ENCODE measurements at regions not wholly inside any gene's neighbourhood (a gene's known extent, or its start where the extent isn't known, plus 50 kb on each side); places are given as distances from the start of the nearest gene placed in this dataset.
"Not testable (repeated sequence)": the region's sequence is repeated elsewhere in the genome, so short reads cannot be mapped to it uniquely, and the experiment has no call there.

DNA sequence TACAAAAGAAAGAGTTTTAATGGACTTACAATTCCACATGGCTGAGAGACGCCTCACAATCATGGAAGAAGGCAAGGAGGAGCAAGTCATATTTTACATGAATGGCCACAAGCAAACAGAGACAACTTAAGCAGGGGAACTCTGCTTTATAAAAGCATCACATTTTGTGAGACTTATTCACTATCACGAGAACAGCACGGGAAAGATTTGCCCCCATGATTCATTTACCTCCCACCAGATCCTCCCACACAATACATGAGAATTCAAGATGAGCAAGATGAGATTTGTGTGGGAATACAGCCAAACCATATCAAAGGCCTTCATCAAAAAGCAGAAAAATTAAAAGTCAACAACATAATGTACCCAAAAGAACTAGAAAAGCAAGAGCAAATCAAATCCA lies 111.0 kb upstream of the RPRM start:
- Mint-ChIP-seq H3K36me3 (no peaks in the 10 kb centered on the region), H3K4me1 (no peaks in the 10 kb centered on the region), H3K27ac (no peak overlapping the region), H3K4me3 (no peak overlapping the region), H3K9me3 (peaks cover 24% of the 10 kb centered on the region)
- DNase-seq (ENCODE audit: low spot score in 2 of 2) (no peak), ATAC-seq (no peak)

GRCh38 chr2:153593086-153593485 lies 114.5 kb upstream of the RPRM start:
- ATAC-seq; H3K4me1 Mint-ChIP-seq; DNase-seq (ENCODE audit: low spot score in 2 of 2); H3K27ac Mint-ChIP-seq; H3K36me3 Mint-ChIP-seq; H3K4me3 Mint-ChIP-seq: not testable (repeated sequence)
- H3K9me3 Mint-ChIP-seq = peaks cover 16% of the 10 kb centered on the region

DNA sequence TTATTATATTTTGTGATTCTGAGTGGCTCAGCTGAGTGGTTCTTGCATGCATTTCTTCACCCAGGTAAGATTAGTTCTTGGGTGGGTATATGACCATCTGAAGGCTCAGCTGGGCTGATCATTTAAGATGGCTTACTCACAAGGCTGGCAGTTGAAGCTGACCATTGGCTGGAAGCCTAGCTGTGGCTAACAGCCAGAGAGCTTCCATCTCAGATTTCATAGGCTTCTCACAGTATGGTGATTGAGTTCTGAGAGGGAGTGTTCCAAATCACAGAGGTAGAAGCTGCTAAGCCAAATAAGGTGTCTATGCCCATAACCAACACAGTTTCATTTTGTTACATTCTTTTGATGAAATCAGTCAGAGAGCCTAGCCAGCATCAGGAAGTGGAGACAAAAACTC lies 117.4 kb upstream of the RPRM start:
- no peaks in the 10 kb centered on the region for H3K36me3 Mint-ChIP-seq
- no peaks in the 10 kb centered on the region for H3K4me1 Mint-ChIP-seq
- ATAC-seq (no peak), DNase-seq (ENCODE audit: low spot score in 2 of 2) (no peak)
- H3K9me3 Mint-ChIP-seq = peaks cover 14% of the 10 kb centered on the region
- H3K27ac Mint-ChIP-seq = no peak overlapping the region
- no peak overlapping the region for H3K4me3 Mint-ChIP-seq

DNA sequence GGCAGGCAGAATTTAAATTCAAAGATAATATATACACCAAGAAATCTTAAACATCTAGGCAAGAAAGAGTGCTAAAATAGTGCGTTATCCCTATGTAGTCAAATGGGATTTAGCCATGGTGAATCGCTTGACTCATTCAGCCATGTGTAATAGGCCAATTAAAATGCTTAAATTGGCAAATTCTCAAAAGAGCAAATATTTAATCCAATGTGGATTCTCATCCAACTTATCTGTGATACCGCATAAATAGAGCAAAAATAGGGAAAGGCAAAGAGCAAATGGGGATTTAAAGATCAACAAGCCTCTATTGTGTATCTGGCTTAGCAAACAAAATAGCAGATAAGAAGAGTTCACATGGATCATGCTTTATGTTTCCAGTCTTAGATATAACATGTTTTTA lies 123.2 kb upstream of the RPRM start:
- Mint-ChIP-seq H3K27ac (no peak overlapping the region), H3K36me3 (no peaks in the 10 kb centered on the region), H3K4me1 (no peaks in the 10 kb centered on the region), H3K4me3 (no peak overlapping the region), H3K9me3 (peaks cover 14% of the 10 kb centered on the region)
- DNase-seq (ENCODE audit: low spot score in 2 of 2) (no peak), ATAC-seq (no peak)

- no peak overlapping the region for H3K4me3 Mint-ChIP-seq
- no peaks in the 10 kb centered on the region for H3K36me3 Mint-ChIP-seq
- no peak for DNase-seq (ENCODE audit: low spot score in 2 of 2)
- no peak overlapping the region for H3K27ac Mint-ChIP-seq
- no peak for ATAC-seq
- no peaks in the 10 kb centered on the region for H3K4me1 Mint-ChIP-seq
- peaks cover 11% of the 10 kb centered on the region for H3K9me3 Mint-ChIP-seq
These were observed 125.6 kb upstream of the RPRM start for GRCh38 chr2:153604133-153604532.

DNA sequence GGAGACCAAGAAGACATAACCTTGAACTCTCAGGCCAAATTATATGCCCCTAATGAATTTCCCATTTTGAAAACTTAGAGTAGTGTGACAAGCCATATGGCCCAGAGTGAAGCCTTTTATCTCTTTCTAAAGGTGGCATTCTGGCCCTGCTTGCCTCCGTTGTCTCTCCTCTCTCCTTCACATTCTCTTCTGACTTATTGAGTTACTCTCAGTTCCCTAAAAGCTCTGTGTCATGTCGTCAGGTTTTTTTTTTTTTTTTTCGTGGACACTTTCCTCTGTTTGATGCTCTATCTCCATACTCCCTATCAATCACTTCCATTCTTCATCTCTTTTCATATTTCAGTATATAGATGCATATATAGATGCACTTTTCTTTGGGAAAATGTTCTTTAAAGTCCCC lies 128.1 kb upstream of the RPRM start:
- no peak for ATAC-seq
- Mint-ChIP-seq H3K4me3 (no peak overlapping the region), H3K27ac (no peak overlapping the region)

DNA sequence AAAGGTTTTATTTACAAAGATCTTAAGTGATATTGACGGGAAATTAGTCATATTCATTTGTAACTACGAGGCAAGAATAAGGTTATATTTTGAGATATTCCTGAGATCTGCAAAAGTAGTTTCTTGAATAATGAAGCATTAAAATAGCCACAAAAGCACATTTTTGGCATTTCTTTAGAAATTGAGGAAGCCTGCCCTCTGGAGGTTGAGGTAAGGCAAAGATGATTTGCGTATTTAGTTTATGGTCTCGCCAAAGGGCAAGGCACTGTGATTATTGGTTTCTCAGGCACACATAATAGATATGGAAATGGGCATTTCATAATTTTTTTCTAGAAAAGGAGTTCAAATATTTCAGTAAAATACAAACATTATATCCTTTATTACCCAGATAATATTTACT lies 143.7 kb upstream of the RPRM start:
- ATAC-seq = no peak
- peaks cover 15% of the 10 kb centered on the region for H3K9me3 Mint-ChIP-seq
- no peak for DNase-seq (ENCODE audit: low spot score in 2 of 2)
- no peaks in the 10 kb centered on the region for H3K36me3 Mint-ChIP-seq
- H3K4me1 Mint-ChIP-seq = no peaks in the 10 kb centered on the region
- H3K27ac Mint-ChIP-seq = no peak overlapping the region
- no peak overlapping the region for H3K4me3 Mint-ChIP-seq

More for the DNA sequence above, 128.1 kb upstream of the RPRM start:
- Mint-ChIP-seq H3K36me3 (no peaks in the 10 kb centered on the region), H3K4me1 (no peaks in the 10 kb centered on the region), H3K9me3 (peaks cover 14% of the 10 kb centered on the region)
- no peak for DNase-seq (ENCODE audit: low spot score in 2 of 2)

GRCh38 chr2:153623020-153623419 lies 144.5 kb upstream of the RPRM start:
- Mint-ChIP-seq H3K4me3 (no peak overlapping the region), H3K36me3 (no peaks in the 10 kb centered on the region), H3K4me1 (no peaks in the 10 kb centered on the region), H3K27ac (no peak overlapping the region), H3K9me3 (peaks cover 15% of the 10 kb centered on the region)
- no peak for DNase-seq (ENCODE audit: low spot score in 2 of 2)
- no peak for ATAC-seq

GRCh38 chr2:153626676-153627075 lies 148.1 kb upstream of the RPRM start:
- Mint-ChIP-seq H3K9me3 (no peaks in the 10 kb centered on the region), H3K4me3 (no peak overlapping the region), H3K4me1 (no peaks in the 10 kb centered on the region), H3K27ac (no peak overlapping the region), H3K36me3 (no peaks in the 10 kb centered on the region)
- ATAC-seq (no peak), DNase-seq (ENCODE audit: low spot score in 2 of 2) (no peak)

DNA sequence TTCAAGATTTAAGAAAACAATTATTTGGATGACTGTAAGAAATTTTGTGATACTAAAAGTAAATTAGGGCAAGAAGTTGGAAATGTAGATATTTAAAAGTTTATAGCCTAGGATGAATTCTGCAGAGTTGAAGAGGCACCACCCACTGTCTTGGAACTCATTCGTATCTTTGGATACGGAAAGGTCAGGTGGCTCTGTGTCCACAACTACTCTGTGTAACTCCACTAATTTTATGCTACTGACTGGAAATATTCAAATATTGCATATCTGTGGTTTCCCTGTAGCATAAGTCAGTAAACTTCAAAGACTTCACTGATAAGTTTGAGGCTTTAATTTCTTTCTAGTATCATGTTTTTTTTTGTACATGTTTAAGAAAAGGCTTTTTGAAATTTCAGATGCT lies 156.9 kb upstream of the RPRM start:
- DNase-seq (ENCODE audit: low spot score in 2 of 2) (no peak), ATAC-seq (no peak)
- H3K27ac Mint-ChIP-seq = no peak overlapping the region
- H3K4me1 Mint-ChIP-seq = no peaks in the 10 kb centered on the region
- no peak overlapping the region for H3K4me3 Mint-ChIP-seq
- no peaks in the 10 kb centered on the region for H3K36me3 Mint-ChIP-seq
- peaks cover 15% of the 10 kb centered on the region for H3K9me3 Mint-ChIP-seq

GRCh38 chr2:153641046-153641445 lies 162.5 kb upstream of the RPRM start:
- H3K4me3 Mint-ChIP-seq = no peak overlapping the region
- no peaks in the 10 kb centered on the region for H3K4me1 Mint-ChIP-seq
- ATAC-seq = no peak
- DNase-seq (ENCODE audit: low spot score in 2 of 2) = no peak
- no peak overlapping the region for H3K27ac Mint-ChIP-seq
- H3K9me3 Mint-ChIP-seq = peaks cover 15% of the 10 kb centered on the region
- no peaks in the 10 kb centered on the region for H3K36me3 Mint-ChIP-seq

- no peaks in the 10 kb centered on the region for H3K4me1 Mint-ChIP-seq
These were observed 166.4 kb upstream of the RPRM start for GRCh38 chr2:153644955-153645354.

DNA sequence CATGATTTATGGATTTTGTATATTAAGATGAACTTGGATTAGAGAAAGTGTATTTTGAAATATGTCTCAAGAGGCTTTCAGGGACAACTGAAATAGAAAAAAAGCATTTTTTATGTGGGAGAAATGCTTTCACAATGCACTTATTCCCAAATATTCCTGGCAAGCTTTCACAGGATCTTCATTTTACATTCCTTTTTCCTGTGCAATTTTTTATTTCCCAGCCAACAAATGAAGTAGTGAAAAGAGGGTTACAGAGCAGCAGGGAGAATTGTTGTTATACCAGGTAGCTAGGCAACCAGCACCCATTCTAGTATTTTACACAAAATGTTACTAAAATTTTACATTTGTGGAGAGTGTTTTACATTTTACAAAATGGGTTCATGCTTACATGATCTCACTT lies 167.0 kb upstream of the RPRM start:
- no peak for ATAC-seq
- H3K27ac Mint-ChIP-seq = no peak overlapping the region
- H3K4me3 Mint-ChIP-seq = no peak overlapping the region
- H3K4me1 Mint-ChIP-seq = no peaks in the 10 kb centered on the region
- no peaks in the 10 kb centered on the region for H3K36me3 Mint-ChIP-seq
- DNase-seq (ENCODE audit: low spot score in 2 of 2) = no peak
- H3K9me3 Mint-ChIP-seq = no peaks in the 10 kb centered on the region

More at GRCh38 chr2:153644955-153645354, 166.4 kb upstream of the RPRM start:
- peaks cover 3% of the 10 kb centered on the region for H3K9me3 Mint-ChIP-seq
- H3K27ac Mint-ChIP-seq = no peak overlapping the region
- H3K4me3 Mint-ChIP-seq = no peak overlapping the region
- no peaks in the 10 kb centered on the region for H3K36me3 Mint-ChIP-seq
- ATAC-seq (no peak), DNase-seq (ENCODE audit: low spot score in 2 of 2) (no peak)

DNA sequence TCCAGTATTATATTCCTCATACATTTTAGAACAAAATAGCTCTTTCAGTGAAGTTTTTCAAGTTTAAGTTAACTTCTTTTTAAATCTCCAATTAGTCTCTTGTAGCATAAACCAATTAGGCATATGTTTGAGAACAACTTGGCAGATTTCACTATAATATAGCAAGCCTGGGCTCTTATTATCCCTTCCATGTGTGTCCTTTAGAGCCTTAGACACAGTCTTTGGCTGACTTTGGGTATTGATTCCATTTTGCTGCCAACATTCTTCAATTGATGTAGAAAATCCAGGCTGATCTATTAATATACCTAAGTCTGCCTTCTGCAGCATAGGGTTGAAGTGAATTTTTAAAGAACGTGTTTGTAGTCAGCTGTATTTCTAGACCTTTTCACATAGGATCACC lies 179.1 kb upstream of the RPRM start:
- no peak for DNase-seq (ENCODE audit: low spot score in 2 of 2)
- no peaks in the 10 kb centered on the region for H3K4me1 Mint-ChIP-seq
- no peak overlapping the region for H3K4me3 Mint-ChIP-seq
- ATAC-seq = no peak
- H3K9me3 Mint-ChIP-seq = peaks cover 12% of the 10 kb centered on the region
- H3K27ac Mint-ChIP-seq = no peak overlapping the region
- no peaks in the 10 kb centered on the region for H3K36me3 Mint-ChIP-seq

- no peak for ATAC-seq
- no peaks in the 10 kb centered on the region for H3K36me3 Mint-ChIP-seq
- no peak overlapping the region for H3K27ac Mint-ChIP-seq
- DNase-seq (ENCODE audit: low spot score in 2 of 2) = no peak
- no peak overlapping the region for H3K4me3 Mint-ChIP-seq
- no peaks in the 10 kb centered on the region for H3K4me1 Mint-ChIP-seq
- peaks cover 11% of the 10 kb centered on the region for H3K9me3 Mint-ChIP-seq
These were observed 183.2 kb upstream of the RPRM start for GRCh38 chr2:153661801-153662200.

DNA sequence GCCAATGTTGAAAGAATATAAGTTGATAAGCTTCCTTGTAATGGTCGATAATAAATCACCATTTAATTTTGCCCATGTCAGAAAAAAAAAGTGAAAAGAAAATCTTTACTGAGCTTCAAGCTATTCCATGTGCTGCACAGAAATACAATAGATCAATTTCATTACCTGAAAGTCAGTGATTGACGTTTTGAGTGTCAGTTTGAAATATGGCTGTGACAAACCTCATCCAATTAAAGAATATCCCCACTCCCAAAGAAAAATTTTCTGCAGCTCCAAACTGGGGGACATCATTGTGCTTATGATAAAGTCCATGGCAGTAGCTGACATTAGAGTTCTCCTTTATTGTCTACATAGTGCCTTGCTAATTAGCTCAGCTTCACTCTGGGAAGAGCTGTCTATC lies 184.8 kb upstream of the RPRM start:
- Mint-ChIP-seq H3K9me3 (peaks cover 10% of the 10 kb centered on the region), H3K4me3 (no peak overlapping the region), H3K4me1 (no peaks in the 10 kb centered on the region), H3K27ac (no peak overlapping the region), H3K36me3 (no peaks in the 10 kb centered on the region)
- DNase-seq (ENCODE audit: low spot score in 2 of 2) = no peak
- ATAC-seq = no peak

DNA sequence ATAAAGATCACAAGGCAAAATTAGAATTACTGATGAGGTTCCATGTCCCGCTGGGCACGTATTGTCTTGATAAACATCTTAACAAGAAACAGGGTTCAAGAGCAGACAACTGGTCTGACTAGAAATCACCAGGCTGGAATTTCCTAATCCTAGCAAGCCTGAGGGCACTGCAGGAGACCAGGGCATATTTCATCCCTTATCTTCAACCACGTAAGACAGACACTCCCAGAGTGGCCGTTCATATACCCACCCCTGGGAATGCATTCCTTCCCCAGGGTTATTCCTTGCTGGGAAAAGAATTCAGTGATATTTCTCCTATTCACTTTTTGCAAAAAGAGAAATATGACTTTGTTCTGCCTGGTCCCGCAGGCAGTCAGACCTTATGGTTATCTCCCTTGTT lies 185.4 kb upstream of the RPRM start:
- peaks cover 12% of the 10 kb centered on the region for H3K9me3 Mint-ChIP-seq
- not testable (repeated sequence) for H3K27ac Mint-ChIP-seq; ATAC-seq; H3K4me3 Mint-ChIP-seq; DNase-seq (ENCODE audit: low spot score in 2 of 2); H3K36me3 Mint-ChIP-seq; H3K4me1 Mint-ChIP-seq
